Uterus (tissue), 2 donors: ENCODE measurements at regions not wholly inside any gene's neighbourhood (a gene's known extent, or its start where the extent isn't known, plus 50 kb on each side); places are given as distances from the start of the nearest gene placed in this dataset.

ENCODE experiments used
- POLR2A ChIP-seq, 2 donors: fragments of 450-650 bp; IDR thresholded peaks; one replicate each; pipeline ENCODE4 v1.6.1; 2016; ENCODE audit warnings: antibody characterized with exemption in 2 of 2, mild to moderate bottlenecking in 1 of 2, moderate library complexity in 1 of 2
- TF ChIP-seq, protein P1 (sequence below), 4 experiments: fragments of 200-600 bp in 2 of 4; fragments of 450-650 bp in 2 of 4; sonication (generic) in 2 of 4; IDR thresholded peaks; one replicate each; pipeline ENCODE4 v1.5.1; 2016 to 2019; ENCODE audit warnings: antibody characterized with exemption in 4 of 4, mild to moderate bottlenecking in 2 of 4, moderate library complexity in 1 of 4

DNA sequence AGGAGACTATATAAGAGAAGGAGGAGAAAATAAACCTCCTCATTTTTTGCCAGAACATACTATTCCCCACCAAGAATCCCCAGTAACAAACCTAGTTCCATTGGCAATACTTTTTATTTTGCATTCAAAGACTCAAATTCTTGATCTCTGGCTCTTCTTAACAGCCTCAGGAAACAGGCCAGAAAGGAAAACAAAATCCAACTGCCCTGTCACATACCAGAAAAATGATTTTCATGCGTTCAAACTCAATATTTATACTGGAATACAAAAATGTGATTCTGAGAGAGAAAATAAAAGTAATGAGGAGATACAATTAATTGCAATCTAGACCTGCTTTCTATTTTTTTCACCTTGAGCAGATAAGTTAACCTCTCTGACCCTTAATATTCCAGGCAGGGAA lies 435.9 kb upstream of the AUTS2 start:
- TF ChIP-seq POLR2A (IDR thresholded peaks at IDR 0.05): no peak
- TF ChIP-seq, protein P1, sequence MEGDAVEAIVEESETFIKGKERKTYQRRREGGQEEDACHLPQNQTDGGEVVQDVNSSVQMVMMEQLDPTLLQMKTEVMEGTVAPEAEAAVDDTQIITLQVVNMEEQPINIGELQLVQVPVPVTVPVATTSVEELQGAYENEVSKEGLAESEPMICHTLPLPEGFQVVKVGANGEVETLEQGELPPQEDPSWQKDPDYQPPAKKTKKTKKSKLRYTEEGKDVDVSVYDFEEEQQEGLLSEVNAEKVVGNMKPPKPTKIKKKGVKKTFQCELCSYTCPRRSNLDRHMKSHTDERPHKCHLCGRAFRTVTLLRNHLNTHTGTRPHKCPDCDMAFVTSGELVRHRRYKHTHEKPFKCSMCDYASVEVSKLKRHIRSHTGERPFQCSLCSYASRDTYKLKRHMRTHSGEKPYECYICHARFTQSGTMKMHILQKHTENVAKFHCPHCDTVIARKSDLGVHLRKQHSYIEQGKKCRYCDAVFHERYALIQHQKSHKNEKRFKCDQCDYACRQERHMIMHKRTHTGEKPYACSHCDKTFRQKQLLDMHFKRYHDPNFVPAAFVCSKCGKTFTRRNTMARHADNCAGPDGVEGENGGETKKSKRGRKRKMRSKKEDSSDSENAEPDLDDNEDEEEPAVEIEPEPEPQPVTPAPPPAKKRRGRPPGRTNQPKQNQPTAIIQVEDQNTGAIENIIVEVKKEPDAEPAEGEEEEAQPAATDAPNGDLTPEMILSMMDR (IDR thresholded peaks at IDR 0.05): no peak
